ENCODE measurements at regions not wholly inside any gene's neighbourhood (a gene's known extent, or its start where the extent isn't known, plus 50 kb on each side); places are given as distances from the start of the nearest gene placed in this dataset.

GRCh38 chr13:107028751-107029150, 460.8 kb upstream of the ARGLU1 start:
- no peaks in the 10 kb centered on the region for H3K9me3 ChIP-seq (ENCODE audit: control insufficient read depth in 2 of 2, low read length in 2 of 2)
- H3K27ac ChIP-seq (ENCODE audit: low read length) = no peak overlapping the region

GRCh38 chr13:107025991-107026390, 458.1 kb upstream of the ARGLU1 start:
- no peak overlapping the region for H3K27ac ChIP-seq (ENCODE audit: low read length)
- H3K4me1 ChIP-seq (ENCODE audit: control insufficient read depth, insufficient read depth, low read length) = no peaks in the 10 kb centered on the region
- no peak overlapping the region for H3K4me3 ChIP-seq (ENCODE audit: low read length in 2 of 2)
- H3K9ac ChIP-seq (ENCODE audit: low read length in 2 of 2) = no peak overlapping the region
- H3K9me3 ChIP-seq (ENCODE audit: control insufficient read depth in 2 of 2, low read length in 2 of 2) = no peaks in the 10 kb centered on the region
- H3K27me3 ChIP-seq (ENCODE audit: control insufficient read depth in 1 of 2, insufficient read depth in 2 of 2, low read length in 2 of 2) = no peaks in the 10 kb centered on the region
- H3K36me3 ChIP-seq (ENCODE audit: control insufficient read depth in 2 of 2, insufficient read depth in 2 of 2, low read length in 2 of 2) = no peaks in the 10 kb centered on the region

More at GRCh38 chr13:107028751-107029150, 460.8 kb upstream of the ARGLU1 start:
- Histone ChIP-seq H3K27me3 (ENCODE audit: control insufficient read depth in 1 of 2, insufficient read depth in 2 of 2, low read length in 2 of 2) (no peaks in the 10 kb centered on the region), H3K4me3 (ENCODE audit: low read length in 2 of 2) (no peak overlapping the region), H3K9ac (ENCODE audit: low read length in 2 of 2) (no peak overlapping the region), H3K4me1 (ENCODE audit: control insufficient read depth, insufficient read depth, low read length) (no peaks in the 10 kb centered on the region), H3K36me3 (ENCODE audit: control insufficient read depth in 2 of 2, insufficient read depth in 2 of 2, low read length in 2 of 2) (no peaks in the 10 kb centered on the region)

- no peak overlapping the region for H3K27ac ChIP-seq (ENCODE audit: low read length)
These were observed 455.4 kb upstream of the ARGLU1 start for GRCh38 chr13:107023335-107023734.

GRCh38 chr13:107020393-107020792, 452.5 kb upstream of the ARGLU1 start:
- Histone ChIP-seq H3K36me3 (ENCODE audit: control insufficient read depth in 2 of 2, insufficient read depth in 2 of 2, low read length in 2 of 2) (no peaks in the 10 kb centered on the region), H3K9me3 (ENCODE audit: control insufficient read depth in 2 of 2, low read length in 2 of 2) (no peaks in the 10 kb centered on the region), H3K27me3 (ENCODE audit: control insufficient read depth in 1 of 2, insufficient read depth in 2 of 2, low read length in 2 of 2) (no peaks in the 10 kb centered on the region), H3K4me1 (ENCODE audit: control insufficient read depth, insufficient read depth, low read length) (no peaks in the 10 kb centered on the region), H3K27ac (ENCODE audit: low read length) (no peak overlapping the region), H3K9ac (ENCODE audit: low read length in 2 of 2) (no peak overlapping the region), H3K4me3 (ENCODE audit: low read length in 2 of 2) (no peak overlapping the region)

More at GRCh38 chr13:107023335-107023734, 455.4 kb upstream of the ARGLU1 start:
- no peak overlapping the region for H3K9ac ChIP-seq (ENCODE audit: low read length in 2 of 2)
- H3K27me3 ChIP-seq (ENCODE audit: control insufficient read depth in 1 of 2, insufficient read depth in 2 of 2, low read length in 2 of 2) = no peaks in the 10 kb centered on the region
- no peaks in the 10 kb centered on the region for H3K9me3 ChIP-seq (ENCODE audit: control insufficient read depth in 2 of 2, low read length in 2 of 2)
- H3K4me1 ChIP-seq (ENCODE audit: control insufficient read depth, insufficient read depth, low read length) = no peaks in the 10 kb centered on the region
- no peak overlapping the region for H3K4me3 ChIP-seq (ENCODE audit: low read length in 2 of 2)
- no peaks in the 10 kb centered on the region for H3K36me3 ChIP-seq (ENCODE audit: control insufficient read depth in 2 of 2, insufficient read depth in 2 of 2, low read length in 2 of 2)

GRCh38 chr13:107018285-107018684, 450.3 kb upstream of the ARGLU1 start:
- no peaks in the 10 kb centered on the region for H3K9me3 ChIP-seq (ENCODE audit: control insufficient read depth in 2 of 2, low read length in 2 of 2)
- no peak overlapping the region for H3K4me3 ChIP-seq (ENCODE audit: low read length in 2 of 2)
- H3K9ac ChIP-seq (ENCODE audit: low read length in 2 of 2) = no peak overlapping the region
- no peaks in the 10 kb centered on the region for H3K36me3 ChIP-seq (ENCODE audit: control insufficient read depth in 2 of 2, insufficient read depth in 2 of 2, low read length in 2 of 2)
- H3K27ac ChIP-seq (ENCODE audit: low read length) = no peak overlapping the region
- H3K4me1 ChIP-seq (ENCODE audit: control insufficient read depth, insufficient read depth, low read length) = no peaks in the 10 kb centered on the region
- no peaks in the 10 kb centered on the region for H3K27me3 ChIP-seq (ENCODE audit: control insufficient read depth in 1 of 2, insufficient read depth in 2 of 2, low read length in 2 of 2)

- no peaks in the 10 kb centered on the region for H3K9me3 ChIP-seq (ENCODE audit: control insufficient read depth in 2 of 2, low read length in 2 of 2)
- no peaks in the 10 kb centered on the region for H3K36me3 ChIP-seq (ENCODE audit: control insufficient read depth in 2 of 2, insufficient read depth in 2 of 2, low read length in 2 of 2)
- no peaks in the 10 kb centered on the region for H3K4me1 ChIP-seq (ENCODE audit: control insufficient read depth, insufficient read depth, low read length)
- no peaks in the 10 kb centered on the region for H3K27me3 ChIP-seq (ENCODE audit: control insufficient read depth in 1 of 2, insufficient read depth in 2 of 2, low read length in 2 of 2)
- no peak overlapping the region for H3K4me3 ChIP-seq (ENCODE audit: low read length in 2 of 2)
- no peak overlapping the region for H3K9ac ChIP-seq (ENCODE audit: low read length in 2 of 2)
- H3K27ac ChIP-seq (ENCODE audit: low read length) = no peak overlapping the region
These were observed 438.7 kb upstream of the ARGLU1 start for GRCh38 chr13:107006661-107007060.

- Histone ChIP-seq H3K4me3 (ENCODE audit: low read length in 2 of 2) (no peak overlapping the region), H3K27me3 (ENCODE audit: control insufficient read depth in 1 of 2, insufficient read depth in 2 of 2, low read length in 2 of 2) (no peaks in the 10 kb centered on the region), H3K27ac (ENCODE audit: low read length) (no peak overlapping the region), H3K9ac (ENCODE audit: low read length in 2 of 2) (no peak overlapping the region), H3K4me1 (ENCODE audit: control insufficient read depth, insufficient read depth, low read length) (no peaks in the 10 kb centered on the region), H3K9me3 (ENCODE audit: control insufficient read depth in 2 of 2, low read length in 2 of 2) (no peaks in the 10 kb centered on the region), H3K36me3 (ENCODE audit: control insufficient read depth in 2 of 2, insufficient read depth in 2 of 2, low read length in 2 of 2) (no peaks in the 10 kb centered on the region)
These were observed 437.6 kb upstream of the ARGLU1 start for GRCh38 chr13:107005577-107005976.

- no peak overlapping the region for H3K4me3 ChIP-seq (ENCODE audit: low read length in 2 of 2)
- no peak overlapping the region for H3K9ac ChIP-seq (ENCODE audit: low read length in 2 of 2)
- no peaks in the 10 kb centered on the region for H3K4me1 ChIP-seq (ENCODE audit: control insufficient read depth, insufficient read depth, low read length)
- no peaks in the 10 kb centered on the region for H3K9me3 ChIP-seq (ENCODE audit: control insufficient read depth in 2 of 2, low read length in 2 of 2)
- no peaks in the 10 kb centered on the region for H3K27me3 ChIP-seq (ENCODE audit: control insufficient read depth in 1 of 2, insufficient read depth in 2 of 2, low read length in 2 of 2)
- H3K27ac ChIP-seq (ENCODE audit: low read length) = no peak overlapping the region
- no peaks in the 10 kb centered on the region for H3K36me3 ChIP-seq (ENCODE audit: control insufficient read depth in 2 of 2, insufficient read depth in 2 of 2, low read length in 2 of 2)
These were observed 436.0 kb upstream of the ARGLU1 start for GRCh38 chr13:107003911-107004310.

GRCh38 chr13:106998664-106999063, 430.7 kb upstream of the ARGLU1 start:
- Histone ChIP-seq H3K9ac (ENCODE audit: low read length in 2 of 2) (no peak overlapping the region), H3K4me3 (ENCODE audit: low read length in 2 of 2) (no peak overlapping the region), H3K27me3 (ENCODE audit: control insufficient read depth in 1 of 2, insufficient read depth in 2 of 2, low read length in 2 of 2) (no peaks in the 10 kb centered on the region), H3K27ac (ENCODE audit: low read length) (no peak overlapping the region), H3K36me3 (ENCODE audit: control insufficient read depth in 2 of 2, insufficient read depth in 2 of 2, low read length in 2 of 2) (no peaks in the 10 kb centered on the region), H3K9me3 (ENCODE audit: control insufficient read depth in 2 of 2, low read length in 2 of 2) (no peaks in the 10 kb centered on the region), H3K4me1 (ENCODE audit: control insufficient read depth, insufficient read depth, low read length) (no peaks in the 10 kb centered on the region)

GRCh38 chr13:106997696-106998095, 429.8 kb upstream of the ARGLU1 start:
- no peaks in the 10 kb centered on the region for H3K9me3 ChIP-seq (ENCODE audit: control insufficient read depth in 2 of 2, low read length in 2 of 2)

GRCh38 chr13:106996867-106997618, 429.1 kb upstream of the ARGLU1 start:
- Histone ChIP-seq H3K36me3 (ENCODE audit: control insufficient read depth in 2 of 2, insufficient read depth in 2 of 2, low read length in 2 of 2) (no peaks in the 10 kb centered on the region), H3K27ac (ENCODE audit: low read length) (no peak overlapping the region), H3K4me3 (ENCODE audit: low read length in 2 of 2) (no peak overlapping the region), H3K9ac (ENCODE audit: low read length in 2 of 2) (no peak overlapping the region), H3K9me3 (ENCODE audit: control insufficient read depth in 2 of 2, low read length in 2 of 2) (no peaks in the 10 kb centered on the region), H3K4me1 (ENCODE audit: control insufficient read depth, insufficient read depth, low read length) (no peaks in the 10 kb centered on the region), H3K27me3 (ENCODE audit: control insufficient read depth in 1 of 2, insufficient read depth in 2 of 2, low read length in 2 of 2) (no peaks in the 10 kb centered on the region)

More at GRCh38 chr13:106997696-106998095, 429.8 kb upstream of the ARGLU1 start:
- no peaks in the 10 kb centered on the region for H3K27me3 ChIP-seq (ENCODE audit: control insufficient read depth in 1 of 2, insufficient read depth in 2 of 2, low read length in 2 of 2)
- H3K27ac ChIP-seq (ENCODE audit: low read length) = no peak overlapping the region
- no peak overlapping the region for H3K9ac ChIP-seq (ENCODE audit: low read length in 2 of 2)
- no peaks in the 10 kb centered on the region for H3K4me1 ChIP-seq (ENCODE audit: control insufficient read depth, insufficient read depth, low read length)
- H3K4me3 ChIP-seq (ENCODE audit: low read length in 2 of 2) = no peak overlapping the region
- H3K36me3 ChIP-seq (ENCODE audit: control insufficient read depth in 2 of 2, insufficient read depth in 2 of 2, low read length in 2 of 2) = no peaks in the 10 kb centered on the region
